A549 (cell line): ENCODE measurements at regions not wholly inside any gene's neighbourhood (a gene's known extent, or its start where the extent isn't known, plus 50 kb on each side); places are given as distances from the start of the nearest gene placed in this dataset.

Source experiments
- ATAC-seq, 2 experiments: fragments of 200-7000 bp in 1 of 2; fragments of >200 bp in 1 of 2; cut with Nextera tagmentation in 1 of 2; cut with Tn5 transposase in 1 of 2; 3 replicates each; pipeline versions ENCODE4 v1.8.0 to v1.9.1; 2018 to 2020; ENCODE audit warnings: mild to moderate bottlenecking in 1 of 2, moderate library complexity in 1 of 2
- CTCF ChIA-PET: fragments of 300-600 bp; sonication (Branson Sonifier 250); formaldehyde crosslinking; extraction: SDS; loops from one replicate; lab custom pipeline; 2021; ENCODE audit warnings: antibody characterized with exemption, inconsistent platforms; lab: Yijun Ruan, JAX
- POLR2A ChIA-PET: fragments of 350-600 bp; formaldehyde crosslinking; extraction: SDS; loops from one replicate; lab custom pipeline; 2021; ENCODE audit warnings: antibody characterized with exemption, inconsistent platforms; lab: Yijun Ruan, JAX
- DNase-seq, 2 experiments: peaks; one replicate each; pipeline versions ENCODE4 v3.0.0 to v3.0.0-alpha.2; 2011 to 2016; ENCODE audit warnings: low read depth in 1 of 2, low spot score in 1 of 2
- FAIRE-seq: peaks from 2 replicates; lab custom pipeline; 2011; peaks lifted over from hg19 to GRCh38; lab: Jason Lieb, UNC
- H3K27ac ChIP-seq, 2 experiments: fragments of >200 bp; sonication (Bioruptor Twin); formaldehyde crosslinking; 3 replicates each; pipeline ENCODE4 v1.5.1; 2016 to 2017
- H3K4me1 ChIP-seq: fragments of >200 bp; sonication (Bioruptor Twin); formaldehyde crosslinking; 3 replicates; pipeline ENCODE4 v1.6.1; 2016
- H3K4me2 ChIP-seq: fragments of >200 bp; sonication (Bioruptor Twin); formaldehyde crosslinking; 3 replicates; pipeline ENCODE4 v1.6.1; 2016
- H3K4me3 ChIP-seq: fragments of >200 bp; sonication (Bioruptor Twin); formaldehyde crosslinking; 3 replicates; pipeline ENCODE4 v1.5.1; 2016
- H3K9me3 ChIP-seq: fragments of >200 bp; sonication (Bioruptor Twin); formaldehyde crosslinking; 3 replicates; pipeline ENCODE4 v1.6.1; 2016
- CBX8 ChIP-seq: fragments of 200-600 bp; sonication (generic); IDR thresholded peaks from 2 replicates; pipeline ENCODE4 v1.6.1; 2016
- CEBPB ChIP-seq, 2 experiments: fragments of >200 bp in 1 of 2; sonication (Bioruptor Twin) in 1 of 2; formaldehyde crosslinking in 1 of 2; IDR thresholded peaks; 2 replicates each; pipeline ENCODE4 v1.6.1; 2012 to 2016
- CHD4 ChIP-seq: fragments of 200-600 bp; sonication (generic); IDR thresholded peaks from 2 replicates; pipeline ENCODE4 v1.6.1; 2016; ENCODE audit warnings: antibody characterized with exemption, mild to moderate bottlenecking, borderline replicate concordance
- ESRRA ChIP-seq: fragments of 150-350 bp; IDR thresholded peaks from 2 replicates; pipeline ENCODE4 v1.6.1; 2014; ENCODE audit warnings: mild to moderate bottlenecking, low read length, borderline replicate concordance
- HEYL ChIP-seq: fragments of 250-450 bp; sonication (Bioruptor Pico); IDR thresholded peaks from 2 replicates; pipeline ENCODE4 v1.8.0; 2021; ENCODE audit warnings: mild to moderate bottlenecking, moderate library complexity
- HOXA7 ChIP-seq: fragments of 250-450 bp; sonication (Bioruptor Pico); IDR thresholded peaks from 2 replicates; pipeline ENCODE4 v1.5.0; 2020; ENCODE audit warnings: mild to moderate bottlenecking, moderate library complexity
- KDM1A ChIP-seq: fragments of 200-600 bp; sonication (generic); IDR thresholded peaks from 2 replicates; pipeline ENCODE4 v1.6.1; 2016; ENCODE audit warnings: low read depth, mild to moderate bottlenecking
- MAFK ChIP-seq: fragments of 450-650 bp; IDR thresholded peaks from 2 replicates; pipeline ENCODE4 v1.6.1; 2014; ENCODE audit not compliant: partially characterized antibody
- MYC ChIP-seq: IDR thresholded peaks from 2 replicates; pipeline ENCODE4 v1.6.1; 2012; ENCODE audit warnings: mild to moderate bottlenecking, inconsistent platforms, low read length, improper control_type of control experiment, borderline replicate concordance
- NPAS2 ChIP-seq: fragments of 250-450 bp; sonication (Bioruptor Pico); IDR thresholded peaks from 2 replicates; pipeline ENCODE4 v1.8.0; 2022; ENCODE audit warnings: mild to moderate bottlenecking, moderate library complexity, borderline replicate concordance
- NR3C1 ChIP-seq: fragments of >200 bp; sonication (Bioruptor Twin); formaldehyde crosslinking; IDR thresholded peaks from 3 replicates; pipeline ENCODE4 v1.6.1; 2017
- POLR2A ChIP-seq: IDR thresholded peaks from 2 replicates; pipeline ENCODE4 v1.6.1; 2012; ENCODE audit warnings: mild to moderate bottlenecking, low read length
- POLR2AphosphoS2 ChIP-seq: conservative IDR thresholded peaks from 2 replicates; pipeline ENCODE4 v1.6.1; 2012; ENCODE audit warnings: low read length, improper control_type of control experiment, inconsistent platforms
- RAD21 ChIP-seq, 2 experiments: fragments of >200 bp in 1 of 2; sonication (Bioruptor Twin) in 1 of 2; formaldehyde crosslinking in 1 of 2; IDR thresholded peaks in 1 of 2; conservative IDR thresholded peaks in 1 of 2; 2 replicates in 1 of 2; 3 replicates in 1 of 2; pipeline ENCODE4 v1.6.1; 2012 to 2018; ENCODE audit warnings: inconsistent platforms in 1 of 2
- SREBF2 ChIP-seq: fragments of 450-650 bp; IDR thresholded peaks from 2 replicates; pipeline ENCODE4 v1.6.1; 2014; ENCODE audit warnings: mild to moderate bottlenecking, moderate library complexity
- TP53 ChIP-seq: fragments of 250-450 bp; sonication (Bioruptor Pico); IDR thresholded peaks from 2 replicates; pipeline ENCODE4 v1.5.0; 2021; ENCODE audit warnings: mild to moderate bottlenecking, moderate library complexity
- ZFP36 ChIP-seq: fragments of 450-650 bp; IDR thresholded peaks from 2 replicates; pipeline ENCODE4 v1.6.1; 2014; ENCODE audit warnings: borderline replicate concordance; ENCODE audit not compliant: partially characterized antibody
- WGBS: methylation state at CpG from one replicate; pipeline ENCODE4 v1.1.6; 2017; ENCODE audit errors: missing lambda C conversion rate; 5-methylcytosine and 5-hydroxymethylcytosine counted together
- TF ChIP-seq, protein P1 (sequence below): fragments of 200-600 bp; sonication (generic); IDR thresholded peaks from 2 replicates; pipeline ENCODE4 v1.6.1; 2016; ENCODE audit warnings: antibody characterized with exemption, mild to moderate bottlenecking, moderate library complexity
- TF ChIP-seq, protein P2 (sequence below): fragments of 150-350 bp; IDR thresholded peaks from 2 replicates; pipeline ENCODE4 v1.6.1; 2014; ENCODE audit warnings: low read depth, mild to moderate bottlenecking, low read length
- TF ChIP-seq, protein P3 (sequence below): fragments of >200 bp; sonication (Bioruptor Twin); formaldehyde crosslinking; IDR thresholded peaks from 3 replicates; pipeline ENCODE4 v1.5.1; 2016
- TF ChIP-seq, protein P4 (sequence below): fragments of 450-650 bp; IDR thresholded peaks from 2 replicates; pipeline ENCODE4 v1.6.1; 2014; ENCODE audit warnings: antibody characterized with exemption

DNA sequence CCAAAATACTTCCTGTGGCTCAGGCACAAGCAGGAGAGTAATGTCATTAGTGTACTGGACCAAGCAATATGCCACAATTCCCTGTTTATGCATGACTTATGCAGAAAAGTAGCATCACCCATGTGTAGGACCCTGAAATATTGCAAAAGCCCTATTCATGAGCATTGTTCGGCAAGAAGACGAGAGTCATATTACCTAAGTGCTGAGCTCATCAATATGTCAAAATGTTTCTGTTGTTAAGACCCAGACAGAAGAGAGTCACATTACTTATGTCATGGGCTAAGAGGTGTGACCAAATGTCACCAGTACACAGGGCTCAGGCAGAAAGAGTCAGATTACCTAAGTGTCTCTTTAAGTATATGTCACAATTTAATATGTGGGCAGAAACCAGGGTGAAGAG lies 1172.6 kb upstream of the AMELY start:
- ATAC-seq (no peak), DNase-seq (no peak), FAIRE-seq (no peak)
- CTCF ChIA-PET = no interaction called here
- POLR2A ChIA-PET = no interaction called here
- H3K4me1 ChIP-seq = no peaks in the 10 kb centered on the region
- H3K4me2 ChIP-seq = no peak overlapping the region
- no peaks in the 10 kb centered on the region for H3K9me3 ChIP-seq
- no peak overlapping the region for H3K27ac ChIP-seq
- TF ChIP-seq MAFK (peak; percentile 38), CEBPB (IDR thresholded peaks at IDR 0.05) (no peak)
- H3K4me3 ChIP-seq = no peak overlapping the region
- 92% methylated on average over 2 of the region's 2 CpGs for WGBS

DNA sequence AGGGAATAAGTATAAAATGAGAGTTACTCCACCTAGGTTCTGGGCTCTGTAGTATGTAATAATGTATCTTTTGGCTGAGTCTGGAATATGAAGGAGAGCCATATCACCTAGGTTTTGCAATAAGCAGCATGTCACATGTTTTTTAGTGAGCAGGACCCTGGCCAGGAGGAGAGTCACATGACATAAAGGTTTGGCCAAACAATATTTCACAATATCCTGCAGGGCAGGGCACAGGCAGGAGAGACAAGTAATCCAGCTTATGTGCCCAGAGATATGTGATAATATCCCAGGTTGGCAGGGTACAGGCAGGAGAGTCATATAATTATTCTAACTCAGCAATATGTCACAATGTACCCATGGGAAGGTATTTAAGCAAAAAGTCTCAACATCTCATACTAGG lies 1169.6 kb upstream of the AMELY start:
- DNase-seq = no peak
- ChIA-PET POLR2A (no interaction called here), CTCF (no interaction called here)
- no peak overlapping the region for H3K4me2 ChIP-seq
- no peak overlapping the region for H3K4me3 ChIP-seq
- no peak for ATAC-seq
- no peak for FAIRE-seq
- no peak overlapping the region for H3K27ac ChIP-seq
- no peak for TF ChIP-seq CBX8
- TF ChIP-seq ZFP36 = no peak
- TF ChIP-seq TP53 = no peak
- TF ChIP-seq NR3C1 = no peak
- no peak for TF ChIP-seq SREBF2
- no peak for TF ChIP-seq HEYL (CRISPR knock-in tag)
- no peak for TF ChIP-seq POLR2A
- no peak for TF ChIP-seq HOXA7 (CRISPR knock-in tag)
- no peaks in the 10 kb centered on the region for H3K4me1 ChIP-seq
- H3K9me3 ChIP-seq = no peaks in the 10 kb centered on the region

DNA sequence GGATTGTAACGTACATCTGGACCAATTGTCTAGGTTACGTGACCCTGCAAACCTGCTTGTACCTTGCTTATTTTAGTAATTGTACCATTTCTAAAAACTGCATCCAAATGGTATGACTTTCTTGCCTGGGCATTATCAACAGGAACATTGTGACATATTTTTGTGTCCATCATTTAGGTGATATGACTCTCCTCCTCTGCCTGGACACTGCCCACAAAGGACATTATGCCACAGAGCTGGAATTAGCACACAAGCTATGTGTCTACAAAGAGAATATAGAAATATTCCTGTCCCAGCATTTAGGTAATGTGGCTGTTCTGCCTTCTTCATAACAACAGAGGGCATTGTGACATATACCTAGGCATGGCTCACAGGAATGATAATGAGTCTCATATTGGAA lies 1153.7 kb upstream of the AMELY start:
- FAIRE-seq = no peak
- Histone ChIP-seq H3K27ac (no peak overlapping the region), H3K4me3 (no peak overlapping the region), H3K4me1 (no peaks in the 10 kb centered on the region), H3K9me3 (no peaks in the 10 kb centered on the region), H3K4me2 (no peak overlapping the region)
- ChIA-PET CTCF (no interaction called here), POLR2A (no interaction called here)
- TF ChIP-seq CBX8 (no peak), RAD21 (conservative IDR thresholded peaks at IDR 0.05 in 1 of 2, IDR thresholded peaks at IDR 0.05 in 1 of 2) (no peak), ESRRA (no peak), CHD4 (no peak), KDM1A (no peak), MYC (no peak), NPAS2 (CRISPR knock-in tag) (no peak), HOXA7 (CRISPR knock-in tag) (no peak), POLR2AphosphoS2 (no peak)
- TF ChIP-seq, protein P1, sequence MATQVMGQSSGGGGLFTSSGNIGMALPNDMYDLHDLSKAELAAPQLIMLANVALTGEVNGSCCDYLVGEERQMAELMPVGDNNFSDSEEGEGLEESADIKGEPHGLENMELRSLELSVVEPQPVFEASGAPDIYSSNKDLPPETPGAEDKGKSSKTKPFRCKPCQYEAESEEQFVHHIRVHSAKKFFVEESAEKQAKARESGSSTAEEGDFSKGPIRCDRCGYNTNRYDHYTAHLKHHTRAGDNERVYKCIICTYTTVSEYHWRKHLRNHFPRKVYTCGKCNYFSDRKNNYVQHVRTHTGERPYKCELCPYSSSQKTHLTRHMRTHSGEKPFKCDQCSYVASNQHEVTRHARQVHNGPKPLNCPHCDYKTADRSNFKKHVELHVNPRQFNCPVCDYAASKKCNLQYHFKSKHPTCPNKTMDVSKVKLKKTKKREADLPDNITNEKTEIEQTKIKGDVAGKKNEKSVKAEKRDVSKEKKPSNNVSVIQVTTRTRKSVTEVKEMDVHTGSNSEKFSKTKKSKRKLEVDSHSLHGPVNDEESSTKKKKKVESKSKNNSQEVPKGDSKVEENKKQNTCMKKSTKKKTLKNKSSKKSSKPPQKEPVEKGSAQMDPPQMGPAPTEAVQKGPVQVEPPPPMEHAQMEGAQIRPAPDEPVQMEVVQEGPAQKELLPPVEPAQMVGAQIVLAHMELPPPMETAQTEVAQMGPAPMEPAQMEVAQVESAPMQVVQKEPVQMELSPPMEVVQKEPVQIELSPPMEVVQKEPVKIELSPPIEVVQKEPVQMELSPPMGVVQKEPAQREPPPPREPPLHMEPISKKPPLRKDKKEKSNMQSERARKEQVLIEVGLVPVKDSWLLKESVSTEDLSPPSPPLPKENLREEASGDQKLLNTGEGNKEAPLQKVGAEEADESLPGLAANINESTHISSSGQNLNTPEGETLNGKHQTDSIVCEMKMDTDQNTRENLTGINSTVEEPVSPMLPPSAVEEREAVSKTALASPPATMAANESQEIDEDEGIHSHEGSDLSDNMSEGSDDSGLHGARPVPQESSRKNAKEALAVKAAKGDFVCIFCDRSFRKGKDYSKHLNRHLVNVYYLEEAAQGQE = no peak
- TF ChIP-seq, protein P2, sequence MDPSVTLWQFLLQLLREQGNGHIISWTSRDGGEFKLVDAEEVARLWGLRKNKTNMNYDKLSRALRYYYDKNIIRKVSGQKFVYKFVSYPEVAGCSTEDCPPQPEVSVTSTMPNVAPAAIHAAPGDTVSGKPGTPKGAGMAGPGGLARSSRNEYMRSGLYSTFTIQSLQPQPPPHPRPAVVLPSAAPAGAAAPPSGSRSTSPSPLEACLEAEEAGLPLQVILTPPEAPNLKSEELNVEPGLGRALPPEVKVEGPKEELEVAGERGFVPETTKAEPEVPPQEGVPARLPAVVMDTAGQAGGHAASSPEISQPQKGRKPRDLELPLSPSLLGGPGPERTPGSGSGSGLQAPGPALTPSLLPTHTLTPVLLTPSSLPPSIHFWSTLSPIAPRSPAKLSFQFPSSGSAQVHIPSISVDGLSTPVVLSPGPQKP = no peak
- TF ChIP-seq, protein P3, sequence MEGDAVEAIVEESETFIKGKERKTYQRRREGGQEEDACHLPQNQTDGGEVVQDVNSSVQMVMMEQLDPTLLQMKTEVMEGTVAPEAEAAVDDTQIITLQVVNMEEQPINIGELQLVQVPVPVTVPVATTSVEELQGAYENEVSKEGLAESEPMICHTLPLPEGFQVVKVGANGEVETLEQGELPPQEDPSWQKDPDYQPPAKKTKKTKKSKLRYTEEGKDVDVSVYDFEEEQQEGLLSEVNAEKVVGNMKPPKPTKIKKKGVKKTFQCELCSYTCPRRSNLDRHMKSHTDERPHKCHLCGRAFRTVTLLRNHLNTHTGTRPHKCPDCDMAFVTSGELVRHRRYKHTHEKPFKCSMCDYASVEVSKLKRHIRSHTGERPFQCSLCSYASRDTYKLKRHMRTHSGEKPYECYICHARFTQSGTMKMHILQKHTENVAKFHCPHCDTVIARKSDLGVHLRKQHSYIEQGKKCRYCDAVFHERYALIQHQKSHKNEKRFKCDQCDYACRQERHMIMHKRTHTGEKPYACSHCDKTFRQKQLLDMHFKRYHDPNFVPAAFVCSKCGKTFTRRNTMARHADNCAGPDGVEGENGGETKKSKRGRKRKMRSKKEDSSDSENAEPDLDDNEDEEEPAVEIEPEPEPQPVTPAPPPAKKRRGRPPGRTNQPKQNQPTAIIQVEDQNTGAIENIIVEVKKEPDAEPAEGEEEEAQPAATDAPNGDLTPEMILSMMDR = no peak
- TF ChIP-seq, protein P4, sequence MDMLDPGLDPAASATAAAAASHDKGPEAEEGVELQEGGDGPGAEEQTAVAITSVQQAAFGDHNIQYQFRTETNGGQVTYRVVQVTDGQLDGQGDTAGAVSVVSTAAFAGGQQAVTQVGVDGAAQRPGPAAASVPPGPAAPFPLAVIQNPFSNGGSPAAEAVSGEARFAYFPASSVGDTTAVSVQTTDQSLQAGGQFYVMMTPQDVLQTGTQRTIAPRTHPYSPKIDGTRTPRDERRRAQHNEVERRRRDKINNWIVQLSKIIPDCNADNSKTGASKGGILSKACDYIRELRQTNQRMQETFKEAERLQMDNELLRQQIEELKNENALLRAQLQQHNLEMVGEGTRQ = no peak
- no peak for ATAC-seq
- WGBS = 6% methylated on average over 2 of the region's 2 CpGs
- no peak for DNase-seq
